Smooth muscle cell of the brain vasculature (primary cell): ENCODE measurements at regions not wholly inside any gene's neighbourhood (a gene's known extent, or its start where the extent isn't known, plus 50 kb on each side); places are given as distances from the start of the nearest gene placed in this dataset.

Experiments
- DNase-seq: peaks from one replicate; pipeline ENCODE4 v3.0.0-alpha.2; 2012; ENCODE audit warnings: low read depth, low spot score

DNA sequence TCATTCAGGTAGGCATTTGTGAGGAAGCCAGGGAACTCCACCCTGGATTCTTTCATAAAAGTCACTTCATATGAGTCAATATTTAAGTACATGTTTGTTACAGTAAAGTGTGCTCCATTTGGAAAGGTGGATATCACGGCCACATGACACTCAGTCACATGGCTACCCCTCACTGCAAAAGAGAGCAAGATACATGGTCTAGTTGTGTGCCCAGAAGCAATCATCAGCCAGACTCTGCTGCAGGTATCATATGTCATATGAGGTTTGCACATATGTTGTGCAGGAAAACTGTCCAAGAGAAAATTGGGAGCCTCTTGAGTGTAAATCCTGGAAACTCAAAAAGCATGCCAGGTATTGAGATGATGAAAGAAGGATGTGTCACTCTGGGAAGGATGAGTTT, 55.0 kb upstream of the NMNAT3 start:
- no peak for DNase-seq

DNA sequence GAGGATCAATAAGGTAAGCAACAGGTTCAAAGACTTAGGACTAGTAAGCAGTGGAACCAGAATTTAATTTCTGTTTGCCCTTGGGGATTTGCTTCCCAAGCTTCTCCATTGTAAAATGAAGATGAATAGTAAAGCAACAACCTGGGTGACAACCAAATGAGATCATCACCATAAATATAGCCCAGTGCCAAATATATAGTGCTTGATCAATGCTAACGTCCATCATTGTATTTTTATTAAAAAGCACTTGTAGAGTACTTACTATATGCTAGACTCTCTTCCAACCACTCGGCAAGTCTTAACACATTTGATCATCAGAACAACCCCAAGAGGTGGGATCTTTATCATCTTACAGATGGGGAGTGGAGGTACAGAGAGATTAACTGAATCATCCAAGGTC, 51.5 kb upstream of the NMNAT3 start:
- no peak for DNase-seq

GRCh38 chr3:139728414-139728813, 50.6 kb upstream of the NMNAT3 start:
- DNase-seq: no peak
